Central memory CD4-positive, alpha-beta T cell (primary cell): ENCODE measurements at regions not wholly inside any gene's neighbourhood (a gene's known extent, or its start where the extent isn't known, plus 50 kb on each side); places are given as distances from the start of the nearest gene placed in this dataset.

Experiments used
- DNase-seq: peaks from one replicate; pipeline ENCODE4 v3.0.0; 2022

DNA sequence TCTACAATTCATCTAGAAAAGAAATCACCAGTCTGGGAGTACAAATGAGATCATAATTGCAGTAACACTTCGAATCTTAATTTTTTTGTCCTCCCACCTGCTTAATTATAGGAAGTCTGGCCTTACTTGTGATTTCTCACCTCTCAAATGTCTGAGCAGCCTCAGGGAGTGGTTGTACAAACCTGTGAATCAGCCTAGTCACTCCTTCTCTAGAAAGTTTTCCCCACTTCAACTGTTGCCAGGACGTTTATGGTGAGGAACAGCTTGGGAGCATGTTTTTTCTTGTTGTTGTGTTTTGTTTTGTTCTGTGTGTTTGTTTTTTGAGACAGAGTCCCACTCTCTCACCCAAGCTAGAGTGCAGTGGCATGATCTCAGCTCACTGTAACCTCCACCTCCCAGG lies 50.3 kb upstream of the CLDN10 start:
- no peak for DNase-seq
